GM12891 (cell line): ENCODE measurements at regions not wholly inside any gene's neighbourhood (a gene's known extent, or its start where the extent isn't known, plus 50 kb on each side); places are given as distances from the start of the nearest gene placed in this dataset.
"Not testable (repeated sequence)": the region's sequence is repeated elsewhere in the genome, so short reads cannot be mapped to it uniquely, and the experiment has no call there.

Experiments used
- DNase-seq: peaks from one replicate; pipeline ENCODE4 v3.0.0; 2011; ENCODE audit warnings: low spot score; ENCODE audit not compliant: insufficient read length
- FAIRE-seq: peaks from 2 replicates; lab custom pipeline; 2011; peaks lifted over from hg19 to GRCh38; lab: Jason Lieb, UNC
- PAX5 ChIP-seq: IDR thresholded peaks from 2 replicates; pipeline ENCODE4 v1.6.1; 2011; ENCODE audit warnings: low read length, moderate library complexity, mild to moderate bottlenecking; ENCODE audit not compliant: insufficient read depth, severe bottlenecking
- POLR2A ChIP-seq: IDR thresholded peaks from 2 replicates; pipeline ENCODE4 v1.6.1; 2011; ENCODE audit warnings: low read depth, low read length, control low read depth
- POLR2AphosphoS5 ChIP-seq: IDR thresholded peaks from 2 replicates; pipeline ENCODE4 v1.6.1; 2011; ENCODE audit warnings: low read depth, low read length, control low read depth
- POU2F2 ChIP-seq: IDR thresholded peaks from 2 replicates; pipeline ENCODE4 v1.6.1; 2011; ENCODE audit warnings: low read depth, mild to moderate bottlenecking, control low read depth, low read length, moderate library complexity
- SPI1 ChIP-seq: IDR thresholded peaks from 2 replicates; pipeline ENCODE4 v1.6.1; 2011; ENCODE audit warnings: low read depth, low read length, control low read depth
- TAF1 ChIP-seq: IDR thresholded peaks from 2 replicates; pipeline ENCODE4 v1.6.1; 2011; ENCODE audit warnings: low read depth, low read length, control low read depth

- FAIRE-seq (no peak), DNase-seq (no peak)
- TF ChIP-seq TAF1 (no peak), POLR2A (no peak), SPI1 (no peak), POLR2AphosphoS5 (no peak), PAX5 (no peak), POU2F2 (no peak)
These were observed 76.5 kb upstream of the DTNBP1 start for GRCh38 chr6:15739353-15739752.

GRCh38 chr6:15738195-15738594 lies 75.4 kb upstream of the DTNBP1 start:
- DNase-seq, FAIRE-seq: not testable (repeated sequence)

- DNase-seq, result no peak
- TF ChIP-seq POU2F2, result no peak
- TF ChIP-seq TAF1, result no peak
- TF ChIP-seq POLR2A, result no peak
- no peak for TF ChIP-seq PAX5
- TF ChIP-seq SPI1, result no peak
- TF ChIP-seq POLR2AphosphoS5, result no peak
- no peak for FAIRE-seq
These were observed 73.5 kb upstream of the DTNBP1 start for GRCh38 chr6:15736297-15736696.

GRCh38 chr6:15735567-15736265 lies 72.9 kb upstream of the DTNBP1 start:
- FAIRE-seq (peak; percentile 80), DNase-seq (no peak)
- TF ChIP-seq POLR2A (no peak), POU2F2 (no peak), PAX5 (no peak), TAF1 (no peak), SPI1 (no peak), POLR2AphosphoS5 (no peak)

GRCh38 chr6:15734118-15734897 lies 71.5 kb upstream of the DTNBP1 start:
- FAIRE-seq, result peak; percentile 16

GRCh38 chr6:15730922-15731321 lies 68.1 kb upstream of the DTNBP1 start:
- DNase-seq, result no peak
- FAIRE-seq, result no peak
- no peak for TF ChIP-seq TAF1
- no peak for TF ChIP-seq PAX5
- TF ChIP-seq POLR2AphosphoS5, result no peak
- TF ChIP-seq POU2F2, result no peak
- no peak for TF ChIP-seq POLR2A
- TF ChIP-seq SPI1, result no peak

More at GRCh38 chr6:15734118-15734897, 71.5 kb upstream of the DTNBP1 start:
- TF ChIP-seq POU2F2 (no peak), PAX5 (no peak), TAF1 (no peak), POLR2A (no peak), SPI1 (no peak), POLR2AphosphoS5 (no peak)
- DNase-seq, result no peak

GRCh38 chr6:15730442-15730841 lies 67.6 kb upstream of the DTNBP1 start:
- FAIRE-seq, result no peak

GRCh38 chr6:15722731-15723130 lies 59.9 kb upstream of the DTNBP1 start:
- TF ChIP-seq POLR2AphosphoS5 (no peak), TAF1 (no peak), POU2F2 (no peak)
- FAIRE-seq (no peak), DNase-seq (no peak)

More at GRCh38 chr6:15730442-15730841, 67.6 kb upstream of the DTNBP1 start:
- no peak for DNase-seq
- TF ChIP-seq TAF1 (no peak), SPI1 (no peak), POU2F2 (no peak), POLR2A (no peak), PAX5 (no peak), POLR2AphosphoS5 (no peak)

- DNase-seq (no peak), FAIRE-seq (no peak)
- TF ChIP-seq POU2F2, result no peak
- no peak for TF ChIP-seq POLR2A
These were observed 54.1 kb upstream of the DTNBP1 start for GRCh38 chr6:15716889-15717288.

GRCh38 chr6:15715851-15716250 lies 53.0 kb upstream of the DTNBP1 start:
- FAIRE-seq (no peak), DNase-seq (no peak)
- TF ChIP-seq SPI1 (no peak), POLR2A (no peak), POLR2AphosphoS5 (no peak)

- TF ChIP-seq POLR2AphosphoS5 (no peak), SPI1 (no peak)
- FAIRE-seq, result no peak
- DNase-seq, result no peak
These were observed 52.2 kb upstream of the DTNBP1 start for GRCh38 chr6:15715060-15715459.
